HG02623 (cell line): ENCODE measurements at regions not wholly inside any gene's neighbourhood (a gene's known extent, or its start where the extent isn't known, plus 50 kb on each side); places are given as distances from the start of the nearest gene placed in this dataset.

Experiments used
- ATAC-seq: cut with Tn5 transposase; IDR thresholded peaks from one replicate; pipeline ENCODE4 v1.9.1; 2021; ENCODE audit warnings: moderate library complexity; ENCODE audit not compliant: unreplicated experiment

DNA sequence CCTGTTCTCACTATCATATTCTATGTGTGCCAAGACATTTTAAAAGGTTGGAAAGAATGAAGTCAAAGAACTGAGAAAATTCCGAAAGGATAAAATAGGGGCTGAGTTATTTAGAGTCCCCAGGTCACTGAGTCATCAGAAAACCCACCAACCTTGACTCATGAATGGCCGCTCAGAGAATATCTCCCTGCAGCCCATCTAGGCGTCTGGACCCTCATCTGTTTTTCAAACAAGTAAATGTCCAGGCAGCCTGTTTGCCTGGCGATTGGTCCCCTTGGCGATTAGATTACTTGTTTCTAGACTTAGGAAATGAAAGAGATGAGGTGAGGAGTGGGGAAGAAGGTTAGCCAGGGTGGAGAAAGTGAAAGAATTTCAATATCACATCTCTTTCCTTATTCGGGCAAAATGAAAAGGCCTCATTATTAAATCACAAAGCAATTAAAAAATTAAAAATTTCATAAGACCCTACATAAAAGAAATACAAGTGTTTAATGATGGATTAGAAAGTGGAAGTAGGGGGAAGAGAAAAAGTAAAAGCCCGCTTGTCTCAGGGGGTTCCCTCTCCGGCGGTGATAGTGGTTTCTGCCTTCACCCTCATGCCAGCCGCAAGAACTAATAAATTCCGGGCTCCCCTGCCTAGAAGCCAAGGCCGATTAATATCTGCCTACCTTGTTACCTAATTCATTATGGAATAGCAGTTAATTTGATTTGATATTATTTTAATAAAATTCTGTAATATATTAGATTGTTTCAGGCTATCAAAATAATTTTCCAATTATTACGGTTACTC, 415.9 kb downstream of the BCL11B start:
- ATAC-seq: no peak

DNA sequence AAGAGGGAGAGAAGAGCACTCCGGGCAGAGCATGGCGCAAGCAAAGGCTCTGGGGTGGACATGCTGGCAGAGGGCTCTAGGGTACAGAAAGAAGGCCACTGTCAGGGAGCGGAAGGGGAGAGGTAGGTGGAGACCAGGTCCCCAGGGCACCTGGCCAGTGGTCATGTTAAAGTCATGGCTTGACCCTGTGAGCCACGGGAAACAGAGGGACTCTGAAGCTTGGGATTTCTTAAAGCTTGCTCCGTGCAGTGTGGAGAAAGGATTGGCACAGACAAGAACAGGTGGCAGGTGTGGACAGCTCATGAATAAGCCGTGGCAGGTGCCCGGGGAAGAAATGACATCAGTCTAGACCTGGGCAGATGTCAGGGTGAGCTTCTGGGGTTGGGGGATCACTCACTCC, 413.8 kb downstream of the BCL11B start:
- ATAC-seq: no peak

DNA sequence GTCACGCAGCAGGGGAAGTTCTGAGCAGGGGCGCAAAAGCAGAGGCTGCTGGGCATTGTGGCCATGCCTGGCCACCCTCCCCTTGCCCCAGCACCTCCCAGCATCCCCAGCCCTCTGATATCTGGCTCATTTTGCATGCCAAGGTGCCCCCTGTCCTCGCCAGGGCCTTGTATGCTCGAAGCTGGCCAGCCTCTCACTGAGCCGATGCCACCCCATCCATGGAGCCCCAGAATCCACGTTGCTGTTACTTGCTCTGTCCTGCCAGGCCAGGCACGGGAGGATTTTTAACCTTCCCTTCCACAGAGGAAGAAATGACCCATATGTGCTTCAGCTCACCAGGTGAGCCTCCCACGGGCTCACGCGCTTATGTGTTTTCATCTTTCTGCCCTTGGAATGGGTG, 413.4 kb downstream of the BCL11B start:
- ATAC-seq: no peak

DNA sequence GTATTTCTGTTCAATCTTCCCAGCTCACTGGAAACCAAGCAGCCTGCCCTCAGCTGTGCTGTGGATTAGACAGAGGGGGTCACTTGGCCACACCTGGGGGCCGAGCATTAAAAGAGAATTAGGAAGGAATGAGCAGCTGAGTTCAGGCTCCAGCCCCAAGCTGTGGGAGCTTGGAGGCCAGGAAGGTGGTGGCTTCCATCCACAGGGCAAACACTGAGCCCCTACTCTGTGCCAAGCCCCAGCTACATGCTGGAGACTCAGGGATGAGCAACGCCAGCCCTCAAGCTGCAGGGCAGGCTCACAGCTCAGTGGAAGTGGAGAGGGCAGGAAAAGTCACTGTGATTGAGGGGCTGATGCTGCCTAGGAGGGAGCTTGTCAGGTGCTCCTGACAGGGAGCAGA, 412.7 kb downstream of the BCL11B start:
- ATAC-seq: no peak

DNA sequence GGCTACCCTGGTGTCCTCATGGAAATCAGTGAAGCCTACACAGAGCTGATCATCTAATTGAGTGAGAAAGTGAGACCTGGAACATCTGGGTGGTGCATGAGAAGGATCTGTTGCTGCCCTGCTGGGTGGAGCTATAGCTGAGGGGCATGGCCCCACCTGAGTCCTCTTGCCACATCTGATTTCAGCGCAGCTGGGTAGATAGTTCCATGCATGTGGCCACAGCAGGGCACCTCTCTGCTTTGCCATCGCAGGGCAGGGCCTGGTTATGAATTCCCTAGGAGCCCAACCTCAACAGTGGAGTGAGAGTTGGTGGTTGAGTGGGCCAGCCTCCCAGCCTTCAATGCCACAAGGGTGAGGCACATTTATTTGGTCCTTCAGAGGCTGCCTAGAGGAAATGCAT, 407.8 kb downstream of the BCL11B start:
- ATAC-seq: no peak

DNA sequence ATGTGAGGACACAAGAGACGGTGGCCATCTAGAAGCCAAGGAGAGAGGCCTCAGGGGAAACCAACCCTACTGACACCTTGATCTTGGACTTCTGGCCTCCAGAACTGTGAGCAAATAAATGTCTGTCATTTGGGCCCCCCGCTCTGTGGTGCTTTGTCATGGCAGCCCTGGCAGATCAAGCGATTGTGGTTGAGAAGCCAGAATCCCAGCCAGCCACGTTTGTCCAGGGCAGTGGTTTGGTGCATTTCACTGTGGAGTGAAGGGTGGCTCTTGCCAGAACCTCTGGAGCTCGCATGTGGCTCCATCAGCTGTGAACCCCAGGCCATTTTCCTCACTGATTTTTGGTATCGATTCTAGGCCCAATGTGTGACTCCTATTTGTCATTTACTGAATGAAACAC, 404.9 kb downstream of the BCL11B start:
- ATAC-seq: no peak

DNA sequence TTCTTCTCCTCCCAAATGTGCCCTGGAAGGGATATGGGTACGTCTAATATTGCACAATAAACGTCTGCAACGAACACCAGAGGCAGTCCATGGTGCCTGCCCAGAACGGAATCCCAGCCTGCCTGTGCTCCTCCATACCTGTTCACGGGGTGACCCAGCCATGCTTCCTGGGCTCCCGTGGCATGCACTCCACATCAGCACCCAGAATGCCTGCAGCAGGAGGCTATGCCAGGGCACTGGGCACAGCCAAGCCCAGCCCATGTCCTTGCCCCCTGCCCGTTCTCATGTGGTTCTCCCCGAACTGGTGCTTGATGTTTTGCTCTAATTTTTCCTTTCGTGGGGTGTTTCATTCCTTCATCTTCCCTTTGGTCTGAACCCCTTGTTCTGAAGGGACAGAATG, 404.3 kb downstream of the BCL11B start:
- no peak for ATAC-seq

DNA sequence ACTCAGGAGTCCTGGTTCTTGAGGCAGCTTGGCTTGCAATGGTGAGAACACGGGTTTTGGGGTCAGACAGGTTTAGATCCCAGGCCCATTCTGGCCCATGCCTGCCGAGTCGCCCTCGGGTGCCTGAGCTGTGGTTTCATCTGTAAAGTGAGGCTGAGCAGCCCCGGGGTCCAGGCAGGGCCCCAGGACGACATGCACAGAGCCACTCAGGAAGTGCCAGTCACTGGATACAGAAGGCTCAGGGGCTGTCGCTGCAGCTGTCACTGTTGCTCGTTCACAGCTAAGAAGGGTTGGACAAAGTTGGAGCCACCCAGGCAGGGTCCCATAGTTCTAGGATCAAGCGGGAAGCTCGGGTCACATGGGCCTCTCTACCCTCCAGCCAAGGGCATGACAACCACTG, 403.1 kb downstream of the BCL11B start:
- ATAC-seq: no peak

DNA sequence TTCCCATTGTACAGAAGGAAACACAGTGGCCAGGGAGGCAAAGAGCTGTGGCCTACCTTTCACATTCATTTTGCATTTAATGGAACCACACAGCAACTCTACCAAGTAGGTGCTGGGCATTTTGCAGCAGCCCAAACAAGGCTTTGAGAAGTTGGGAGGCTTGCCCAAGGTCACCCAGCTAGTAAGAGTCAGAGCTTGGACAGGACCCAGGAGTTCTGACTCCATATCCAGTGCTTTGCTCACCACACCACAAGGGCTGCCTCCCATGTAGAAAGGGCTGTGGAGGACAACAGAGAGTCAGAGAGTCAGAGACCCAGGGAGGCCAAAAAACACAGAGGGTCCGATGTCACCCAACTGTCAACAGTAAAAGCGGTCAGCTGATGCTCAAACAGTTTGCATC, 400.2 kb downstream of the BCL11B start:
- ATAC-seq: no peak

DNA sequence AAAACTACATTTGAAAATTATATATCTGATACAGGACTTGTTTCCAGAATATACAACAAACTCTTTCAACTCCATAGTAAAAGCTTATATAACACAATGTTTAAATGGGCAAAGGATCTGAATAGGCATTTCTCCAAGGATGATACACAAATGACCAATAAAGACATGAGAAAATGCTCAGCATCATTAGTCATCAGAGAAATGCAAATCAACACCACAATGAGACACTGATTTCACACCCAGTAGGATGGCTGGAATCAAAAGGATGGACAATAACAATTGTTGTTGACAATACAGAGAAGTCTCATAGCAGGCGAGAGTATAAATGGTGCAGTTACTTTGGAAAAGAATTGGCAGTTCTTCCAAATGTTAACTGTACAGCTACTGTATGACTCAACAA, 394.9 kb downstream of the BCL11B start:
- ATAC-seq: no peak

DNA sequence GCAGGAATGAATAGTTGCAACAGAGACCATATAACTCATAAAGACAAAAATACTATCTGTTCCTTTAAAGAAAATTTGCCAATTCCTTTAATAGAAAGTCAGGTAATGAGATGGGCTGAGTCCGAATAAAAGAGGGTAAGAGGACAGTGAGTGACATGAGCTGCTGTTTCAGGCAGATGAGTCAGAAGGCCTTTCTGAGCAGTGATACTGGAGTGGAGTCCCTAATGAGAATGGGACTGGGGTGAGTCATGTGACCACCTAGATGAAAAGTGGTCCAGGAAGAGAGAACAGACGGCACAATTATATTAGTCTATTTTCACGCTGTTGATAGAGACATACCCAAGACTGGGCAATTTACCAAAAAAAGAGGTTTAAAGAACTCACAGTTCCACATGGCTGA, 393.7 kb downstream of the BCL11B start:
- no peak for ATAC-seq

DNA sequence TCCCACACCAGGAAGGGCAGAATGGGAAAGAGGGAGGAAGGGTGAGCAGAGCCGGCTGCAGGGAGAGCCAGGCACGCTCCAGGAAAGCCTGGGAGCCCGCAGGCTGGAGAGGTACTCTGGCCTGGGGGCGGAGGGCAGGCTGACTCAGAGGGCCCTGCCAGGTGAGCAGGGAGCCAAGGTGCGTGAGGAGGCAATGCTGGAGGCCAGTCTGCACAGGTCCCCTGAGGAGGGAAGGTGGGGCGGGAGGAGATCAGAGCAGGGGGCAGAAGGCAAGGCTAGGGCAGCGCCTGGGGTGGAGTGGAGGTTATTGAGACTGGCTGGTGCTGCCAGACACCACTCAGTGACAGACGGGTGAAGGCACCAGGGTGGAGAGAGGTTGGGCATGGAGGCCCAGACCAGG, 385.0 kb downstream of the BCL11B start:
- ATAC-seq: no peak

DNA sequence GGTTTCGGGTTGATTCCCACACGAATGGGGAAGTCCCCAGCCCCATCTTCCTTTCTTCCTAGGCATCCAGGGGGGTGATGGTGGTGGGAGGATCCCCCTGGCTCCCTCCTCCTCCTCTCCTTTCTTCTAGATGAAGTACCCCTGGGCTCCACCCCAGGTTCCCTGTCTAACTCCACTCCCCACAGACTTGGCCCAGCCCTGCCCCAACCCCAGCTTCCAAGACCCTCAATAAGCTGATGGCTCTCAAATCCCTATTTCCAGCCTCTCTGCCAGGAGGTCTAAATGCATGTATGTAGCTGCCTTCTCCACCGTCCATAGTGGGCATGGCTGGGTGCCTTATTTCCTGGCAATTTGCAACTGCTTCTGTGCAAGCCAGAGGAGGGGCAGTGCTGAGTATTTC, 383.7 kb downstream of the BCL11B start:
- ATAC-seq: no peak

DNA sequence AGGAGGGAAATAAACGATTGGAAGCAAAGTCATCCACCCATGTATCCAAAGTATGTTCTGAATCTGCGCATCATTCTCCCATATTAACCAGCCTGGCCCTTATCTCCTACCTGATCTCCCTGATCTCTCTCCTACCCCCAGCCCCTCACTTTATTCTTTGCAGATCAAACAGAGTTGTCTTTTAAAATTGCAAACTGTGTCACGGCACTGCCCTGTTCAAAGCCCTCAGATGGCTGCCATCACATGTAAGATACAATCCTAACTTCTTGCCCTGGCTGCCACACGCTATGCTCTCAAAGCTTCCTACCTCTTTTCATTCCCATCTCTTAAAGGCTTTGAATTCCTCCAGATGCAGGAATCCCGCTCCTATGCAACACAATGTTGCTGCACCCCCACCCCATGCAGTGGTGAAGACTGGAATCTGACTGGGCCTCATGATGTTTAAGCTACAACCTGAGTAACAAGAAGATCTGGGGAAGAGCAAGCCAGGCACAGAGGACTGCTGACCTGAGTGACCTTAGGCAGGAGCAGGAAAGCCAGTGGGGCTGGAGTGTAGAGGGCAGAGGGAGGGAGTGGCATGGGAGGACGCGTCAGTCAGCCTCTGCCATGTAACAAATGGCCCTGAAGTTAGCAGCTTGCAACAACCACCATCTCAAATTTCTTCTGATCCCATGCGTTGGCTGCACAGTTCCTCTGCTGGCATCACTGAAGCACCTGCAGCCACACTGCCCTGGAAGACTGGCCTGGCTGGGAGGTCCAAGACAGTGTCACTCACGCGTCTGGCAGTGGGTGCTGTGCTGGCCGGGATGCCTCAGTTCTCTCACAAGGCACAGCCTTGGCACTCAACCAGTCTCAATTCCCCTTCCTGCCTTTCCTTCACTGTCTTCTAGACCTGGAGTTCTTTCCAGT, 382.8 kb downstream of the BCL11B start:
- no peak for ATAC-seq

DNA sequence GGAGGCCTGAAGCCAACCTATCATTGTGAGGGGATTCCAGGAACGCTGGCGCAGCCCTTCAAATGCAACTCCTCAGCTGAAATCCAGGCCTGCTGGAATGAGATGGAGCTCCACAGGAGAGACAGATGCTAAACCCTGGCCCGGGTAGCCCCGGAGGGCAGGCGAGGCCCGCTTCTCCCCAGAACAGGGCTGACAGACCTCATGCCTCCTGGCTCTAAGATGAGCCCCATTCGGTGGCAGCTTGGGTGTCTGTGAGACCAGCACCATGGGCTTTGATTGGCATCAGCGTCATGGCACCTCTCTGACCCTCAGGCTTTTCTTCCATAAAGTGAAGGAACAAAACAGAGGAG, 382.2 kb downstream of the BCL11B start:
- ATAC-seq: no peak

DNA sequence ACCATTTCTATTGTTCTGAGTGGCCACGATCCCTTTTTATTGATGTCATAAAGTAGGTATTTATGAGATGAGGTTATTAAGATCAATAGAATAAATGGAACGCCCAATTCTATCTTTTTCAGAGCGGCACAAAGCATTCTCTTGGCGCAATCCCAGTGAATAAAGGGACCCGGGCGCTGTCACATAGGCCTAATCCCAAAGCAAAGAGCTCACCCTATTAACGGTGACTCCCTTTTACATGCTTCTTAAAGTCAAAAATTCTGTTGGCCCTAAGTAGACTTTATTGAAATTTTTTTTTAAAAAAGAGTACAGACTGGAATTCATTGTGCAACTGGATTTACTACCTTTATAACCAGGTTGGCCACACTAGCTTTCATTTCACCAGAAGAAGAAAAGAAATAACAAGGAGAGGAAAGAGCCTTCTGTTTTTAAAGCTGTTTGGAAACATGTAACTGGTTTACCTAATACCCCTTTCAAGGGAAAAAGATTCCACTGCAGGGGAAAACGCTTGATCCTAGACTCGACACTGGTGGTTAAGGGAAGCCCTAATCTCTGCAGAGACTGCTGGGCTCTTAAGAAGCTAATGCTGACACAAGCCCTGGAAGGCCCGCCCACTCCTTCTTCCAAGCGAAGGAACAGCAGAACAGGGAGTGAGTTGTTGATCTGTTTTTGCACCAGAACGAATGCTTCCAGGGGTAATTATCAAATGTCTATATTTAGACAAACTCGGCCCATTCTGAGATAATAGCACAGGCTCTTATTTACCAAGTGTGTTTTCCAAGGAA, 381.2 kb downstream of the BCL11B start:
- no peak for ATAC-seq

DNA sequence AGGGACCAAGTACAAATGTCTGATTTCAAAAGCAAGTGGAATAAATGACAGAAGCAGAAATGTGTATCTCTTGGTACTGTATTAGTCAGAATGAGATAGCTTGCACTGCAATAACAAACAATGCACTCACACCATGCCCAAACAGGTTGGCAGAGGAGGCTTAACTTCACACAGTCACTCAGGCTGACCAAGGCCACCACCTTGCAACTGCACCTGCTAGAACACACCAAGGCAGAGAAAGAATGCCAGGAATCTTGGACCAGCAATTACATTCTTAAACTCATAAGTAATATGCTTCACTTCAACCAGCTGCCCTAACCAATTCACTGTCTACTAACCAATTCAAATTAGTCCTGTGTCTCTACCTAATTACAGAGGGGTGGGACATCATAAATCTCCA, 378.3 kb downstream of the BCL11B start:
- no peak for ATAC-seq

DNA sequence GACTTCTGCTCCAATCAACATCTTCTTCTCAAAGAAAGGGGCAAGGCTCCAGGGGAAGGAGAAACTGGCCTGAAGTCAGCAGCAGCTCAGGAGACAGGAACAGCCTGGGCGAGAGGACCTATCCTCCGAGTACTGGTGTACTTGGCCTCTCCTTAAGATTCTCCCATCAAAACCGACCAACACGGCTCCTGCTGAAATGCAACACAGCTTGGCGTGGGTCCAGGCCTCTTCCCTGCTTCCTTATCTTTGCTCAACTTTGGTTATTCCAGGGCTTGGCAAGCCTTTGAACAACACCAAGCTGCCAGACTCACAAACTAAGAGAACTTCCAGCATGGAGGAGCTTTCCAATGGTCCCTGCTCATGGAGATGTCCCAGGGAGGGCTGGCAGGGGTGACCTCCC, 377.4 kb downstream of the BCL11B start:
- ATAC-seq: no peak

DNA sequence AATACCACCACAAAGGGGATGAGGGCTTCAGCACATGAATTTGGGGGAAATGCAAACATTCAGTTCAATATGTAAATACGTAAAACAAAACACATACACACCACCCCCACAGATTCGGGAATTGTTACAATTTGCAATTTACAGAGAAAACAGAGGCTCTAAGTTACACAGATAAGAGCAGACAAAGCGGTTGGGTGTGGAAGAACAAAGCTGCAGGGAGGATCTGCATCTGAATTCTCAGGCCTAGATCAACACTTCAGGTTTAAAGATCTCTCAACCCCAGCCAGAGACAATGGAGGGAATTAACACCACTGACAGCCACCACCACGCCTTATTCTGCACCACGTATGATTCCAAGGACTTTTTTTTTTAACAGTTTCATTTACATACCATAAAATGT, 375.5 kb downstream of the BCL11B start:
- ATAC-seq: no peak

DNA sequence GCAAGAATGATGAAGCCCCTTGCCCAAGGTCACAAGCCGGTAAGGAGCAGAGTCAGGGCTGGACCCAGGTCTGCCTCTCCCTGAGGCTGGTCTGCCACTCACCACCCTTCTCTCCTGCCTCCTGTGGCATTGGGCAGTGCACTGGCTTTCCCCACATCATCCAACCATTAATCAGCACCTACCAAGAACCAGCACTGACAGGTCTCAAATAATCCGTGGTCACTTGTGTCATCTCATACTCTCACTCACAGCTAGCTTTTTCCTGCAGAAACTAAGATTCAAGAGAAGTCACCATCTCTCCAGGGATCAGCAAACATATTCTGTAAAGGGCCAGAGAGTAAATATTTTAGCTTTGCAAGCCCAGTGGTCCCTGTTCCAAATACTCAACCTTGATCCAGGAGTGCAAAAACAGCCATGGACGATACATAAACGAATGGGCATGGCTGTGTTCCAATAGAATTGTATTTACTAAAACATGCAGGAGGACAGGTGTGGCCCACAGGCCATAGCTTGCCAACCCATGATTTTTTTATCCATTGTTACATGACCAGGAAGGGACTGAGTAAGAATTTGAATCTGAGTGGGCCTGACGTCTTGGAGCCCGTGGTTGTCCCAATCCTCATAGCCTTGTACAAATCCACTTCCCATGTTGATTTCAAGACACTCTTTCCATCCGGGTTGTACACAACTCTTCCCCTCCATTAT, 374.2 kb downstream of the BCL11B start:
- ATAC-seq: no peak

DNA sequence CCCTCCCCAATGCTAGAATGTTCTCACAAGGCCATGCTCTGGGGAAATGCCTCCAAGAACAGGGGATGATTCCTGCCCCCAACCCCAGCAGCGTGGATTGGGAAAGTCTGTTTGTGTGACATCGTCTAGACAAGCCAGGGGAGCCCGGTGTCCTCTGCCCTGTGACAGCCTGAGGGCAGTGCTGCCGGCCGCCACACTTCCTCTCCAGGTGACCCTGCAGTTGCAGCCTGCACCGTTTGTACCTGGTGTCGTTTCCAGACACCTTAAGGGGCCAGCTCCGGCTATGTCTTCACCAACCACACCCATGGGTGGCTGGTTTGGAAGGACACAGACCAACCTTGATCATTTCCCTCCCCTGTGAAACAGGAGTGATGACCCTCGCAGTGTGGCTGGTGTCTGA, 372.6 kb downstream of the BCL11B start:
- no peak for ATAC-seq
